ENCODE measurements at regions not wholly inside any gene's neighbourhood (a gene's known extent, or its start where the extent isn't known, plus 50 kb on each side); places are given as distances from the start of the nearest gene placed in this dataset.

GRCh38 chr18:61752973-61753372 lies 139.8 kb downstream of the RNF152 start:
- Histone ChIP-seq H2AFZ (ENCODE audit: low read depth) (no peak overlapping the region), H3K4me2 (no peak overlapping the region), H3K4me1 (ENCODE audit: low read depth, poor library complexity, severe bottlenecking) (no peaks in the 10 kb centered on the region), H3K4me3 (IDR thresholded peaks at IDR 0.05; ENCODE audit: insufficient read depth, low read depth, low read length) (no peak overlapping the region), H3K27me3 (ENCODE audit: insufficient read depth, low read depth) (no peaks in the 10 kb centered on the region), H3K27ac (no peak overlapping the region), H3K79me2 (ENCODE audit: insufficient read depth, low read depth) (no peaks in the 10 kb centered on the region), H3K9ac (no peak overlapping the region), H4K20me1 (ENCODE audit: insufficient read depth) (no peaks in the 10 kb centered on the region), H3K36me3 (ENCODE audit: insufficient read depth) (no peaks in the 10 kb centered on the region)
- TF ChIP-seq, protein P1, sequence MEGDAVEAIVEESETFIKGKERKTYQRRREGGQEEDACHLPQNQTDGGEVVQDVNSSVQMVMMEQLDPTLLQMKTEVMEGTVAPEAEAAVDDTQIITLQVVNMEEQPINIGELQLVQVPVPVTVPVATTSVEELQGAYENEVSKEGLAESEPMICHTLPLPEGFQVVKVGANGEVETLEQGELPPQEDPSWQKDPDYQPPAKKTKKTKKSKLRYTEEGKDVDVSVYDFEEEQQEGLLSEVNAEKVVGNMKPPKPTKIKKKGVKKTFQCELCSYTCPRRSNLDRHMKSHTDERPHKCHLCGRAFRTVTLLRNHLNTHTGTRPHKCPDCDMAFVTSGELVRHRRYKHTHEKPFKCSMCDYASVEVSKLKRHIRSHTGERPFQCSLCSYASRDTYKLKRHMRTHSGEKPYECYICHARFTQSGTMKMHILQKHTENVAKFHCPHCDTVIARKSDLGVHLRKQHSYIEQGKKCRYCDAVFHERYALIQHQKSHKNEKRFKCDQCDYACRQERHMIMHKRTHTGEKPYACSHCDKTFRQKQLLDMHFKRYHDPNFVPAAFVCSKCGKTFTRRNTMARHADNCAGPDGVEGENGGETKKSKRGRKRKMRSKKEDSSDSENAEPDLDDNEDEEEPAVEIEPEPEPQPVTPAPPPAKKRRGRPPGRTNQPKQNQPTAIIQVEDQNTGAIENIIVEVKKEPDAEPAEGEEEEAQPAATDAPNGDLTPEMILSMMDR (conservative IDR thresholded peaks at IDR 0.05; ENCODE audit: low read depth, low read length), result no peak

GRCh38 chr18:61750840-61751668 lies 141.8 kb downstream of the RNF152 start:
- Histone ChIP-seq H4K20me1 (ENCODE audit: insufficient read depth) (no peaks in the 10 kb centered on the region), H3K79me2 (ENCODE audit: insufficient read depth, low read depth) (no peaks in the 10 kb centered on the region), H3K9ac (no peak overlapping the region), H2AFZ (ENCODE audit: low read depth) (no peak overlapping the region), H3K4me1 (ENCODE audit: low read depth, poor library complexity, severe bottlenecking) (no peaks in the 10 kb centered on the region), H3K27ac (no peak overlapping the region), H3K4me2 (no peak overlapping the region), H3K36me3 (ENCODE audit: insufficient read depth) (no peaks in the 10 kb centered on the region), H3K4me3 (IDR thresholded peaks at IDR 0.05; ENCODE audit: insufficient read depth, low read depth, low read length) (no peak overlapping the region), H3K27me3 (ENCODE audit: insufficient read depth, low read depth) (no peaks in the 10 kb centered on the region)
- TF ChIP-seq, protein P1 (conservative IDR thresholded peaks at IDR 0.05; ENCODE audit: low read depth, low read length), result no peak

GRCh38 chr18:61749546-61749945 lies 143.3 kb downstream of the RNF152 start:
- Histone ChIP-seq H3K27ac (no peak overlapping the region), H3K79me2 (ENCODE audit: insufficient read depth, low read depth) (no peaks in the 10 kb centered on the region), H3K27me3 (ENCODE audit: insufficient read depth, low read depth) (no peaks in the 10 kb centered on the region), H3K4me2 (no peak overlapping the region), H3K9ac (no peak overlapping the region), H4K20me1 (ENCODE audit: insufficient read depth) (no peaks in the 10 kb centered on the region), H3K4me3 (IDR thresholded peaks at IDR 0.05; ENCODE audit: insufficient read depth, low read depth, low read length) (no peak overlapping the region), H2AFZ (ENCODE audit: low read depth) (no peak overlapping the region), H3K4me1 (ENCODE audit: low read depth, poor library complexity, severe bottlenecking) (no peaks in the 10 kb centered on the region), H3K36me3 (ENCODE audit: insufficient read depth) (no peaks in the 10 kb centered on the region)
- TF ChIP-seq, protein P1 (conservative IDR thresholded peaks at IDR 0.05; ENCODE audit: low read depth, low read length), result no peak

- no peaks in the 10 kb centered on the region for H3K79me2 ChIP-seq (ENCODE audit: insufficient read depth, low read depth)
- H2AFZ ChIP-seq (ENCODE audit: low read depth), result no peak overlapping the region
- TF ChIP-seq, protein P1 (conservative IDR thresholded peaks at IDR 0.05; ENCODE audit: low read depth, low read length), result no peak
- H3K9ac ChIP-seq, result no peak overlapping the region
- H3K36me3 ChIP-seq (ENCODE audit: insufficient read depth), result no peaks in the 10 kb centered on the region
- H3K27ac ChIP-seq, result no peak overlapping the region
- H3K4me3 ChIP-seq (IDR thresholded peaks at IDR 0.05; ENCODE audit: insufficient read depth, low read depth, low read length), result no peak overlapping the region
- no peaks in the 10 kb centered on the region for H3K27me3 ChIP-seq (ENCODE audit: insufficient read depth, low read depth)
- H3K4me1 ChIP-seq (ENCODE audit: low read depth, poor library complexity, severe bottlenecking), result no peaks in the 10 kb centered on the region
- no peaks in the 10 kb centered on the region for H4K20me1 ChIP-seq (ENCODE audit: insufficient read depth)
- no peak overlapping the region for H3K4me2 ChIP-seq
These were observed 143.8 kb downstream of the RNF152 start for GRCh38 chr18:61749031-61749430.
